NCI-H345 (cell line): ENCODE measurements at regions not wholly inside any gene's neighbourhood (a gene's known extent, or its start where the extent isn't known, plus 50 kb on each side); places are given as distances from the start of the nearest gene placed in this dataset.
"Not testable (repeated sequence)": the region's sequence is repeated elsewhere in the genome, so short reads cannot be mapped to it uniquely, and the experiment has no call there.

Source experiments
- DNase-seq: peaks from one replicate; lab custom pipeline; 2025; lab: John Stamatoyannopoulos, UW

DNA sequence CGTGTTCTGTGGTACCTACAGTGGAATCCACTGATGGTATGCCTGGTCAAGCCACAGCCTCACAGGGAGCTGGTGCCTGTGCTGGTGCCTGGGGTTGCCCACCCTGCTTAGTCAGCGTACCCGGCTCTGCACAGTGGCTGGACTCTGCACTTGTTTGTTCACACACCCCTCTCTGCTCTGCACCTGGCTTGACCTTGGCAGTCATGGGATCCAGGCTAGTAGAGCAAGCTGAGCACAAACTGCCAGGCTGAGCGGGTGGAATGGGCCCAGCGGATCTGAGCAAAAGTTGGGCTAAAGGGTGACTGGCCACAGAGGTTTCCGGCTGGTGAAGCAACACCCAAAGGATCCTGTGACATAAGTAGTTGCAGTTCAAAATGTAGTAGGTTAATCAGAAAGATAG, 163.5 kb downstream of the CDH19 start:
- no peak for DNase-seq

- no peak for DNase-seq
Measured at GRCh38 chr18:66439670-66440069, 164.2 kb downstream of the CDH19 start.

- no peak for DNase-seq
Measured at GRCh38 chr18:66438711-66439536, 165.0 kb downstream of the CDH19 start.

DNA sequence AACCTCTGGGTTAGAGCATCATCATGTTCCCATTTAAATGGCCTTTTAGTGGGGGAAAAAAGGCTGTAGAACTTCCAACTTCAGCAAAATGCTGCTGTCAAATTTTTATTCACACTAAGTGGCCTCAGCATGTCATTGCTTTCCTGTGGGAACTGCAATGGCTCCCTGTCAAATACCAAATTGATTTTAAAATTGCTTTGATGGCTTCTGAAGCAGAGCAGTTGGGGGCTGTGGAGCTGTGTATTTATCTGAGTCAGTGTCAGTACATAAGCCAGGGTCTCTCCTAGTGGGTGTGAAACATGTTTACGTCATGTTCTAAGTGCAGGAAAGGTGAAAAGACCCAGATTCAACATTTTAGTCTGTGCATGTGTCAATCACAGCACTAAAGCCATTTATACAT, 171.3 kb downstream of the CDH19 start:
- no peak for DNase-seq

GRCh38 chr18:66428795-66429194, 175.1 kb downstream of the CDH19 start:
- DNase-seq, result no peak

- no peak for DNase-seq
Measured at GRCh38 chr18:66419400-66419799, 184.5 kb downstream of the CDH19 start.

GRCh38 chr18:66410692-66411091, 193.2 kb downstream of the CDH19 start:
- DNase-seq, result no peak

GRCh38 chr18:66395671-66396218, 208.1 kb downstream of the CDH19 start:
- no peak for DNase-seq

DNA sequence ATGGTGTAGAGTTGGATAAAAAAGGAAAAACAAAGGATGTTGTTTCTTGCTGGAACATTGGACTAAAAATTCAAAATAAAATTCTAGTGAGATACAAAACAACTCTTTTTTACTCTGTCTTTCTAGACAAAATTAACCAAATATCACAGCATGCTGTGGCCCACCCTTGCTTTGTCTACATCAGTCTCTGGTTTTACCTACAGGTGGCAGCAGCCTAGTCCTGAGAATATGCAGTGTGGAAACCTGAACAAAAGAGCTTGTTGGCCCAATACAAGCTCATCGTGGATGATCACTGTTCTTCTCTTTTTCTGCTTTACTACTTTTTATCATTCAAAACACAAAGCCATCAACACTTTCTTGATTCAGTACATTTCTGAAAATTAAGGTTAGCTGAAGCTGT, 210.4 kb downstream of the CDH19 start:
- no peak for DNase-seq

GRCh38 chr18:66377291-66377690, 226.6 kb downstream of the CDH19 start:
- no peak for DNase-seq

GRCh38 chr18:66375391-66375790, 228.5 kb downstream of the CDH19 start:
- not testable (repeated sequence) for DNase-seq

GRCh38 chr18:66346833-66347588, 256.9 kb downstream of the CDH19 start:
- DNase-seq, result no peak

DNA sequence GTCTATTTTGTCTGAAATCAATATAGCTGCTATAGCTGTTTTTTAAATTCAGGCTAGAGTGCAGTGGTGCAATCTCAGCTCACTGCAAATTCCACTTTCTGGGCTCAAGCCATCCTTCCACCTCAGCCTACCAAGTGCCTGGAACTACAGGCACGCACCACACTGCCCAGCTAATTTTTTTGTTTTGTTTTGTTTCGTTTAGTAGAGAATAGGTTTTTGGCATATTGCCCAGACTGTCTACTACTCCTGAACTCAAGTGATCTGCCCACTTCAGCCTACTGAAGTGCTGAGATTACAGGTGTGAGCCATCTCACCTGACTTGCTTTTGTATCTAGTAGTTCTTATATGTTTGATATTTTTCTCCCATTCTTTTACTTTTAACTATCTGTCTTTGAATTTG, 259.7 kb downstream of the CDH19 start:
- DNase-seq, result peak; percentile 81

GRCh38 chr18:66342577-66342976, 261.3 kb downstream of the CDH19 start:
- DNase-seq, result no peak

GRCh38 chr18:66334534-66334933, 269.4 kb downstream of the CDH19 start:
- DNase-seq, result no peak

DNA sequence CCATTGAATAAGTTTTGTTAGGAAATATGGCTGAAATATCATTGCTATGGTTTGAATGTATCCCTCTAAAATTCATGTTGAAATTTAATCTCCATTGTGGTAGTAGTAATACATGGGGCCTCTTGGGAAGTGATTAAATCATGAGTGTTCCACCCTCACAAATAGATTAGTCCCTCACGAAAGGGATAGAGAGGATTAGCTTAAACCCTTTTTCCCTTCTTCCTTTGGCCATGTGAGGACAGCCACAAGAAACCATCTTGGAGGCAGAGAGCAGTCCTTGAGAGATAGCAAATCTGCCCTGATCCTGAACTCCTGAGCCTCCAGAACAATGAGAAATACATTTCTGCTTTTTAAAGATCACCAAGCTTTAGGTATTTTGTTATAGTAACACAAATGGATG, 274.2 kb downstream of the CDH19 start:
- DNase-seq, result no peak

GRCh38 chr18:66328296-66328878, 275.5 kb downstream of the CDH19 start:
- no peak for DNase-seq

DNA sequence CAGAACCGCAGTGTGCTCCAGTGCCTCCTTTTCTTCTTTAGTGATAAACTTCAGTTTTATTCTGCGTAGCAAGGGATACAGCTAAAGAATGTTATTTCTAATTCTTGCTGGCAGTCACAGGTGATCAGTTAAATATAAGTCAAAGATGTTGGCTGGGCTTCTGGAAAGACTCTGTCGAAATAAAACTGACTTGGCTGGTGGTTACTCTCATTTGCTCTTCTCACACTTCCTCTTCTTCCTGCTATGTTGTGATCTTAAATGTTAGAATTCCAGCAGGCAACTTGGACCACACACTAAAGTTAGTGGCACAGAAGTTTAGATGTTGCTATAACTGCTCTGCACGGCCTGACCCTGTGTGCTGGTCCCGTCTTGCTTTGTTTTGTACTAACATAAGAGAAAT, 278.6 kb downstream of the CDH19 start:
- DNase-seq, result no peak

- DNase-seq, result no peak
Measured at GRCh38 chr18:66324616-66325015, 279.3 kb downstream of the CDH19 start.

DNA sequence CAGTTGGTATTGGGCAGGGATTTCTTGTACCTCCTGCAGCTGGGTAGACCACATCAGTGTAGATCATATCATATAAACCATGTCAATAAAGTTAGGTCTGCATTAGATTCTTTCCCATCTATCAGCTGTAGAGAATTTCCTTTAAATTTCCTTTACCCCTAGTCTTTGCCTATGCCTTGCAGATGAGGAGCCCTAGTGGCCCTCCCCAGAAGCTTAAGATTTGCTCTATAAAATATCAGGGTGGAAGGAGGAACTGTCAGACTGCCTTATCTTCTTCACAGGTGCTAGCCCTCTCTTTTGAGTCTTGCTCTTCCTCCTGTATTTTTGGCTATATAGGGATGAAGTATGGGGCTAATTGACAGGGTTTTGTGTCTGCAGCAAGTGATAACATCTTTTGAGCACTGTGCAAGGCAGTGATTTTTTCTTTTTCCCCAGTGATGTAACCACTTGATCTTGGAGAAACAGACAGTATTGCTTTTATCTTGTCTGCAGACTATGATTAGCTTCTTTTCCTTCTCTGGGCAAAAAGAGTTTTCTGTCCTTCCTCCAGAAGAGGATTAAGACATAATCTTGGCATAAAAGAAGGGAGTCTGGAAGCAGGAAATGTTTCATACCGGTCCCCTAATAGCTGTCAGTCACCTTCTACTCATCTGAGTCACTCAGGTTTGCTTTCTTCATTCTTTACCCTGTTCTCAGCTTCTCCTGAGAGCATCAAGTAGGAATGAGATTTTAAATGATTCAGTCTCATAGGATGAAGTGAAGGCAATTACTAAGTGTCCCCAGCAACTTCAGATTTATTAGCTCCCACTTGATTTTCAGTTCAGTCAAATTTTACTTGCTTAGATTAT, 286.4 kb downstream of the CDH19 start:
- DNase-seq, result no peak

- DNase-seq, result no peak
Measured at GRCh38 chr18:66316701-66317100, 287.2 kb downstream of the CDH19 start.

DNA sequence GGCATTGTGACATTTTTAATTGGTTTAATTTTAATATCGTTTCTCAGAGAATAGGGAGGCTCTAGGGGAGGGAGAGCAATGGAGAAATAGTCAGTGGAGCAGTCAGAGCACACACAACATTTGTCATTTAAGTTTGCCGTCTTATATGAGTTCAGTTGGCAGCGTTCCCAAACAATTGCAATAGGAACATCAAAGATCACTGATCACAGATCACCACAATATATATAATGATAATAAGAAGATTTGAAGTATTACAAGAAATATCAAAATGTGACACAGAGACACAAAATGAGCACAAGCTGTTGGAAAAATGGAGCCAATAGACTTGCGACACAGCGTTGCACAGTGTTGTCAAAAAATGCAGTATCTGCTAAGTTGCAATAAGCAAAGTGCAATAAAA, 303.7 kb downstream of the CDH19 start:
- no peak for DNase-seq
